Transverse colon (tissue), 4 donors: ENCODE measurements at regions not wholly inside any gene's neighbourhood (a gene's known extent, or its start where the extent isn't known, plus 50 kb on each side); places are given as distances from the start of the nearest gene placed in this dataset.

Experiments
- DNase-seq: peaks from one replicate; pipeline ENCODE4 v3.0.0-alpha.2; 2019
- H3K27ac ChIP-seq, 4 donors: fragments of 200-600 bp; sonication (generic); 2 replicates each; pipeline ENCODE4 v1.5.1; 2016 to 2018; ENCODE audit warnings: inconsistent platforms in 4 of 4
- H3K27me3 ChIP-seq: fragments of 200-600 bp; sonication (generic); 2 replicates; pipeline ENCODE4 v1.5.1; 2017; ENCODE audit warnings: inconsistent platforms
- H3K36me3 ChIP-seq, 4 donors: fragments of 200-600 bp; sonication (generic); 2 replicates each; pipeline ENCODE4 v1.5.1; 2017 to 2019; ENCODE audit warnings: inconsistent platforms in 4 of 4
- H3K4me1 ChIP-seq, 4 donors: fragments of 200-600 bp; sonication (generic); 2 replicates each; pipeline ENCODE4 v1.5.1; 2017 to 2020; ENCODE audit warnings: inconsistent platforms in 4 of 4
- H3K4me3 ChIP-seq, 4 donors: fragments of 200-600 bp; sonication (generic); 1 replicate in 1 of 4; 2 replicates in 3 of 4; pipeline versions ENCODE4 v1.5.1 to v1.6.1; 2017 to 2019; ENCODE audit warnings: inconsistent platforms in 4 of 4
- H3K9me3 ChIP-seq, 2 donors: fragments of 200-600 bp; sonication (generic); 2 replicates each; pipeline ENCODE4 v1.5.1; 2017 to 2019; ENCODE audit warnings: inconsistent platforms in 2 of 2
- EP300 ChIP-seq: sonication (generic); formaldehyde crosslinking; IDR thresholded peaks from one replicate; pipeline ENCODE4 v1.6.1; 2017; ENCODE audit warnings: antibody characterized with exemption, low read depth
- POLR2A ChIP-seq: fragments of 450-650 bp; IDR thresholded peaks from one replicate; pipeline ENCODE4 v1.6.1; 2016; ENCODE audit warnings: antibody characterized with exemption, mild to moderate bottlenecking, moderate library complexity
- POLR2AphosphoS5 ChIP-seq, 3 donors: sonication (generic); formaldehyde crosslinking; IDR thresholded peaks; one replicate each; pipeline ENCODE4 v1.6.1; 2016; ENCODE audit warnings: antibody characterized with exemption in 3 of 3
- WGBS, 2 donors: methylation state at CpG; one replicate each; pipeline ENCODE4 v1.1.5; 2018; ENCODE audit warnings: low coverage in 1 of 2; 5-methylcytosine and 5-hydroxymethylcytosine counted together
- in situ Hi-C, 4 donors: fragments of 200-750 bp; cut with MboI; loops; one replicate each; pipeline versions ENCODE4 v1.15.0 to v1.15.1; 2017; ENCODE audit warnings: low sequenced_read_pairs in 3 of 4, low pct_ligation_motif_present in 1 of 4, low pct_unique_long_range_greater_than_20kb in 1 of 4
- intact Hi-C: fragments of 100-400 bp; cut with DNase I; formaldehyde crosslinking; loops from one replicate; pipeline ENCODE4 v1.15.1; 2023; ENCODE audit warnings: low total_unique reads
- TF ChIP-seq, protein P1 (sequence below), 5 experiments: fragments of 200-600 bp in 3 of 5; fragments of 450-650 bp in 2 of 5; sonication (generic) in 3 of 5; IDR thresholded peaks; 1 replicate in 2 of 5; 2 replicates in 3 of 5; pipeline ENCODE4 v1.5.1; 2016 to 2017; ENCODE audit warnings: antibody characterized with exemption in 5 of 5, inconsistent platforms in 3 of 5, mild to moderate bottlenecking in 2 of 5, moderate library complexity in 1 of 5

DNA sequence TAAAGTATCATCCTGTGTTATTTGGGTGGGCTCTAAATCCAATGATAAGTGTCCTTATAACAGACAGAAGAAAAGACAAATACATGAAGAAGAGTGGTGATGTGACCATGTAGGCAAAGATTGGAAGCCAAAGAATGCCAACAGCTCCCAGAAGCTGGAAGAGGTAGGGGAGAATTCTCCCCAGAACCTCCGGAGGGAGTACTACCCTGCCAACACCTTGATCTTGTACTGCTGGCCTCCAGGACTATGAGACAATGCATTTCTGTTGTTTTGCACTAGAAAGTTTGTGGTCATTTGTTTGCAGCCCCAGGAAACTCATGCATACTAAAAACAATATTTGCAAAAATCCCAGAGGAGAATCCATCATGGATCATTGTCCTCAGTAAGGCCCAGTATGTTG, 115.0 kb upstream of the ARHGAP20 start:
- intact Hi-C loops (no loop called here), in situ Hi-C loops (no loop called here)
- no peak overlapping the region for H3K4me3 ChIP-seq
- no peaks in the 10 kb centered on the region for H3K27me3 ChIP-seq
- no peaks in the 10 kb centered on the region for H3K36me3 ChIP-seq
- 89% methylated on average over 1 of the region's 1 CpG; no CpG with 5 or more reads in 1 of the 2 donors for WGBS, 2 donors
- no peak overlapping the region for H3K27ac ChIP-seq
- TF ChIP-seq, protein P1, sequence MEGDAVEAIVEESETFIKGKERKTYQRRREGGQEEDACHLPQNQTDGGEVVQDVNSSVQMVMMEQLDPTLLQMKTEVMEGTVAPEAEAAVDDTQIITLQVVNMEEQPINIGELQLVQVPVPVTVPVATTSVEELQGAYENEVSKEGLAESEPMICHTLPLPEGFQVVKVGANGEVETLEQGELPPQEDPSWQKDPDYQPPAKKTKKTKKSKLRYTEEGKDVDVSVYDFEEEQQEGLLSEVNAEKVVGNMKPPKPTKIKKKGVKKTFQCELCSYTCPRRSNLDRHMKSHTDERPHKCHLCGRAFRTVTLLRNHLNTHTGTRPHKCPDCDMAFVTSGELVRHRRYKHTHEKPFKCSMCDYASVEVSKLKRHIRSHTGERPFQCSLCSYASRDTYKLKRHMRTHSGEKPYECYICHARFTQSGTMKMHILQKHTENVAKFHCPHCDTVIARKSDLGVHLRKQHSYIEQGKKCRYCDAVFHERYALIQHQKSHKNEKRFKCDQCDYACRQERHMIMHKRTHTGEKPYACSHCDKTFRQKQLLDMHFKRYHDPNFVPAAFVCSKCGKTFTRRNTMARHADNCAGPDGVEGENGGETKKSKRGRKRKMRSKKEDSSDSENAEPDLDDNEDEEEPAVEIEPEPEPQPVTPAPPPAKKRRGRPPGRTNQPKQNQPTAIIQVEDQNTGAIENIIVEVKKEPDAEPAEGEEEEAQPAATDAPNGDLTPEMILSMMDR (IDR thresholded peaks at IDR 0.05): no peak
- TF ChIP-seq POLR2A (no peak), POLR2AphosphoS5 (IDR thresholded peaks at IDR 0.05) (no peak), EP300 (no peak)
- H3K4me1 ChIP-seq: no peaks in the 10 kb centered on the region
- H3K9me3 ChIP-seq: no peaks in the 10 kb centered on the region
- no peak for DNase-seq

DNA sequence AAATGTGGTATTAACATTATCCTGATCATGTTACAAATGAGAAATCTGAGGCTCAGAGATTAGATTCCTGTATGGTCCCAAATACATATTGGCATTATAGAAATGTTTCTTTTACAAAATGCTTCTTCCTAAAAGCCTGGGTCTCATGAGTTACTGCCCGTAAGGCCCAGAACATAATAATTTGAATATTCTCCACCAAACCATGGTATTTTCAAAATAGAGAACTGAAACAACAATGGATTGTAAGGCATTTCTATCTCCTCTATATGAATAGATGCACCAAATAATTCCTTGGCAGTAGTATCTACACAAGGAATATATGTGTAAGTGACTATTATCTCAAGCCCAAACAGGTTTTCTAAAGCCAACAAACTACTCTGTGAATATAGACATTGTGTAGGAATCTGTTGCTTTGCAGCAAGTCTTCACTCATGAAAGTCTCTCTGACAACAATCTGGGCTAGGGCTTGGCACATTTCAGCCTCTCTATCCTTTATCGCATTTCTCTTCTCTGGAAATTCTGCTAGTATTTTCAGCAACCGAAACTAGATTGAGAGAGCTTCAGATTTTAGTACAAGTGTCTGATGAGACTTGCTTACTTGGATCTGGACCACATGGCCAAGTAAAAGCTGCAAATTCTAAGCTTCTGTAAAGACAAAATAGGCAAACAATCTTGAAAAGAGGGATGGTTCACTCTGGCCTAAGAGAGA, 112.8 kb upstream of the ARHGAP20 start:
- in situ Hi-C loops: no loop called here
- Histone ChIP-seq H3K27ac (no peak overlapping the region), H3K4me3 (no peak overlapping the region), H3K9me3 (no peaks in the 10 kb centered on the region), H3K27me3 (no peaks in the 10 kb centered on the region), H3K4me1 (no peaks in the 10 kb centered on the region), H3K36me3 (no peaks in the 10 kb centered on the region)
- DNase-seq: no peak
- intact Hi-C loops: no loop called here
- WGBS, 2 donors: 82 to 100% methylated on average over 3 of the region's 3 CpGs
- TF ChIP-seq EP300 (no peak), POLR2A (no peak), POLR2AphosphoS5 (IDR thresholded peaks at IDR 0.05) (no peak)
- TF ChIP-seq, protein P1 (IDR thresholded peaks at IDR 0.05): no peak

DNA sequence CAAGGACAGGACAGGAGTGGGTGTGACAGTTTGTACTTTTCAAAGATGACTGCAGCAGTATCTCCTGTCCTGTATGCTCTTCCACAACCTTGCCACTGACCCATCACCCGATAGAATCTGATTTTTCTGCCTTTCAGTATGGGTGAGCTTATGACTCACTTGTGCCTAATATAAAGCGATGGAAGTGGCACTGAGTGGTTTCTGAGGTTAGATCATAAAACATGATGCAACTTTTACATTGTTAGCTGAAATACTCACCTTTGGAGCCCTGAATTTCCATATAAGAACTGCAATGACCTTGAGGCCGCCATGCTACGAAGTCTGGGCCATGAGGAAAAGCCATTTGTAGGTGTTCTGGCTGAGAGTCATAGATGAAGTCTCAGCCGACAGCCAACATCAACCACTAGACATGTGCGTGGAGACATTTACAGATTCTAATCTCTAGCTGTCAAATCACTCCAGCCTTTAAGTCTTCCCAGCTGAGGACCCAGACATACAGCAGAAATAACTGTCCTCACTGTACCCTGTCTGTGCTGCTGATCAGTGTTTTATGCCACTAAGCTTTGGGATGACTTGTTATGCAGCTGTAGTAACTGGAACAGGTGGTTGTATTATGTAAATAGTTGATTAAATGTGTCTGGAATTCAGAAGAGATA, 105.9 kb upstream of the ARHGAP20 start:
- 79 to 92% methylated on average over 4 to 6 of the region's 6 CpGs for WGBS, 2 donors
- no peak for DNase-seq
- intact Hi-C loops (no loop called here), in situ Hi-C loops (no loop called here)
- Histone ChIP-seq H3K27ac (no peak overlapping the region), H3K9me3 (no peaks in the 10 kb centered on the region), H3K4me1 (no peaks in the 10 kb centered on the region), H3K27me3 (no peaks in the 10 kb centered on the region), H3K36me3 (no peaks in the 10 kb centered on the region), H3K4me3 (no peak overlapping the region)
- TF ChIP-seq POLR2AphosphoS5 (IDR thresholded peaks at IDR 0.05) (no peak), POLR2A (no peak), EP300 (no peak)
- TF ChIP-seq, protein P1 (IDR thresholded peaks at IDR 0.05): no peak

DNA sequence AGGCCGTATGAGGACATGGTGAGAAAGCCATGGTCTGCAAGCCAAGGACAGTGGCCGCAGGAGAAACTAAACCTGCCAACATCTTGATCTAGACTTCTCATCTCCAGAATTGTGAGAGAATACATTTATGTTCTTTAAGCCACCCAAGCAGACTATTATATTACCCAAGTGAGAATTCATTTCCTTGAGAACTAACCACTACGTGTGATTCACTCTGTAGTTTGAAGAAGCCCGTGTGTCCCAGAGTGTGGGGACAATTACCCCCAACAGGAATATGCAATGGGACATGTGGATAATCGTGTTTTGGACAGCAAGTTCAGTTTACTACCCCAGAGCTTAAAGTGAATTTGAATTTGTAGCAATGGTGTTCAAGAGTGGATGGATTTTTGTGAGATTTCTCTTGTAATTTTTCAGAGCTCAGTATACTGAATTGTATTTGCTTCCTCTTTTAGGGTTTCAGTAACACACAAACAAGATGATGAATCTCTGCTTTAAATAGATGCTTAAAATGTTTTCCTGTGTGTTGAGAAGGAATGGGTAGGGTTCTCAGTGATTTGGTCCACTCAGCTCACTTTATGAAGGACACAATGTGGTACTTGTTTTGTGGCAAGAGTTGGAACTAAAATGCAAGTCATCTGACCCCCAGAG, 100.0 kb upstream of the ARHGAP20 start:
- Histone ChIP-seq H3K36me3 (no peaks in the 10 kb centered on the region), H3K27ac (no peak overlapping the region), H3K4me3 (no peak overlapping the region), H3K9me3 (no peaks in the 10 kb centered on the region), H3K4me1 (no peaks in the 10 kb centered on the region), H3K27me3 (no peaks in the 10 kb centered on the region)
- WGBS, 2 donors: 79 to 89% methylated on average over 2 to 5 of the region's 5 CpGs
- DNase-seq: no peak
- intact Hi-C loops: no loop called here
- TF ChIP-seq POLR2AphosphoS5 (IDR thresholded peaks at IDR 0.05) (no peak), EP300 (no peak), POLR2A (no peak)
- TF ChIP-seq, protein P1 (IDR thresholded peaks at IDR 0.05): no peak
- in situ Hi-C loops: no loop called here
